Body of pancreas (tissue), 4 donors: ENCODE measurements at regions not wholly inside any gene's neighbourhood (a gene's known extent, or its start where the extent isn't known, plus 50 kb on each side); places are given as distances from the start of the nearest gene placed in this dataset.

Experiments
- CTCF ChIP-seq, 7 experiments: fragments of 450-650 bp in 4 of 7; fragments of 200-600 bp in 3 of 7; sonication (generic) in 3 of 7; IDR thresholded peaks; one replicate each; pipeline ENCODE4 v1.5.1; 2016 to 2019; ENCODE audit warnings: antibody characterized with exemption in 7 of 7
- POLR2A ChIP-seq, 3 donors: fragments of 450-650 bp; IDR thresholded peaks; one replicate each; pipeline ENCODE4 v1.6.1; 2016; ENCODE audit warnings: antibody characterized with exemption in 3 of 3, mild to moderate bottlenecking in 2 of 3

GRCh38 chr20:7262803-7263202 lies 495.3 kb downstream of the BMP2 start:
- TF ChIP-seq CTCF (IDR thresholded peaks at IDR 0.05) (no peak), POLR2A (IDR thresholded peaks at IDR 0.05) (no peak)
